Lower leg skin (tissue), 4 donors: ENCODE measurements at regions not wholly inside any gene's neighbourhood (a gene's known extent, or its start where the extent isn't known, plus 50 kb on each side); places are given as distances from the start of the nearest gene placed in this dataset.

Experiments
- DNase-seq, 2 donors: peaks; one replicate each; pipeline ENCODE4 v3.0.0-alpha.2; 2019; ENCODE audit warnings: low spot score in 2 of 2
- H3K4me3 ChIP-seq: fragments of 200-600 bp; sonication (generic); 2 replicates; pipeline ENCODE4 v1.5.1; 2017; ENCODE audit warnings: mild to moderate bottlenecking, low read depth; ENCODE audit not compliant: poor library complexity, severe bottlenecking
- POLR2A ChIP-seq, 2 donors: fragments of 450-650 bp; IDR thresholded peaks; one replicate each; pipeline ENCODE4 v1.6.1; 2016 to 2017; ENCODE audit warnings: antibody characterized with exemption in 2 of 2, mild to moderate bottlenecking in 1 of 2, moderate library complexity in 1 of 2
- WGBS, 2 donors: methylation state at CpG; one replicate each; pipeline ENCODE4 v1.1.5; 2018; 5-methylcytosine and 5-hydroxymethylcytosine counted together
- intact Hi-C: fragments of 100-400 bp; cut with DNase I; formaldehyde crosslinking; loops from one replicate; pipeline ENCODE4 v1.15.0; 2023; ENCODE audit warnings: low total_unique reads
- TF ChIP-seq, protein P1 (sequence below), 3 donors: fragments of 450-650 bp; IDR thresholded peaks; one replicate each; pipeline ENCODE4 v1.5.1; 2016; ENCODE audit warnings: antibody characterized with exemption in 3 of 3, mild to moderate bottlenecking in 3 of 3, moderate library complexity in 2 of 3

DNA sequence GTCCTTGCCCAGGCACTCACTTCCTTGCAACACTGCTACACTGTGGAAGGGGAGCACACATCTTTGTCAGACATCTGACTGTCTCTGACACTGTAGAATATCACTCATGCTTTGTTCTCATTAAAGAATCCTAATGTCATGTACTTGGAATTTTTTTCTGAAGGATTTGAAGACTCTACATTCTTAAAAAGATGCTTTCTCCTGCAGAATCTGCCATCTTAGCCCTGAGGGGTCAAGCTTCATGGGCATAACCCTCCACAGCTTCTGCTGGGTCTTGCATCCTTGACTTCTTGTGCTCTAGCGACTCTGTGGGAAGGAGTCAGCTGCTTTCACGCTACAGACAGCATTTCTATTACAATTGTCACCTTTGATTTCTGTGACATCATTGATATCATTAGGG, 417.2 kb downstream of the QKI start:
- intact Hi-C loops: no loop called here
- no peak for TF ChIP-seq POLR2A (IDR thresholded peaks at IDR 0.05)
- TF ChIP-seq, protein P1, sequence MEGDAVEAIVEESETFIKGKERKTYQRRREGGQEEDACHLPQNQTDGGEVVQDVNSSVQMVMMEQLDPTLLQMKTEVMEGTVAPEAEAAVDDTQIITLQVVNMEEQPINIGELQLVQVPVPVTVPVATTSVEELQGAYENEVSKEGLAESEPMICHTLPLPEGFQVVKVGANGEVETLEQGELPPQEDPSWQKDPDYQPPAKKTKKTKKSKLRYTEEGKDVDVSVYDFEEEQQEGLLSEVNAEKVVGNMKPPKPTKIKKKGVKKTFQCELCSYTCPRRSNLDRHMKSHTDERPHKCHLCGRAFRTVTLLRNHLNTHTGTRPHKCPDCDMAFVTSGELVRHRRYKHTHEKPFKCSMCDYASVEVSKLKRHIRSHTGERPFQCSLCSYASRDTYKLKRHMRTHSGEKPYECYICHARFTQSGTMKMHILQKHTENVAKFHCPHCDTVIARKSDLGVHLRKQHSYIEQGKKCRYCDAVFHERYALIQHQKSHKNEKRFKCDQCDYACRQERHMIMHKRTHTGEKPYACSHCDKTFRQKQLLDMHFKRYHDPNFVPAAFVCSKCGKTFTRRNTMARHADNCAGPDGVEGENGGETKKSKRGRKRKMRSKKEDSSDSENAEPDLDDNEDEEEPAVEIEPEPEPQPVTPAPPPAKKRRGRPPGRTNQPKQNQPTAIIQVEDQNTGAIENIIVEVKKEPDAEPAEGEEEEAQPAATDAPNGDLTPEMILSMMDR (IDR thresholded peaks at IDR 0.05): no peak
- 100% methylated on average over 2 of the region's 2 CpGs for WGBS, 2 donors
- peak in 1 of 2 donors; percentile 26 for DNase-seq
- no peak overlapping the region for H3K4me3 ChIP-seq

GRCh38 chr6:163830641-163831040, 416.1 kb downstream of the QKI start:
- 81 to 91% methylated on average over 4 of the region's 4 CpGs for WGBS, 2 donors
- no peak for DNase-seq
- no peak overlapping the region for H3K4me3 ChIP-seq
- TF ChIP-seq POLR2A (IDR thresholded peaks at IDR 0.05): no peak
- TF ChIP-seq, protein P1 (IDR thresholded peaks at IDR 0.05): no peak
- intact Hi-C loops: no loop called here

GRCh38 chr6:163828038-163828795, 413.7 kb downstream of the QKI start:
- WGBS, 2 donors: 69 to 70% methylated on average over 14 of the region's 14 CpGs
- TF ChIP-seq POLR2A (IDR thresholded peaks at IDR 0.05): no peak
- TF ChIP-seq, protein P1 (IDR thresholded peaks at IDR 0.05): no peak
- intact Hi-C loops: no loop called here
- DNase-seq: peak; percentile 25 to 85
- no peak overlapping the region for H3K4me3 ChIP-seq

GRCh38 chr6:163827143-163827542, 412.6 kb downstream of the QKI start:
- TF ChIP-seq, protein P1 (IDR thresholded peaks at IDR 0.05): no peak
- no peak for TF ChIP-seq POLR2A (IDR thresholded peaks at IDR 0.05)
- no peak overlapping the region for H3K4me3 ChIP-seq
- 69 to 86% methylated on average over 2 of the region's 2 CpGs for WGBS, 2 donors
- no peak for DNase-seq
- intact Hi-C loops: no loop called here

DNA sequence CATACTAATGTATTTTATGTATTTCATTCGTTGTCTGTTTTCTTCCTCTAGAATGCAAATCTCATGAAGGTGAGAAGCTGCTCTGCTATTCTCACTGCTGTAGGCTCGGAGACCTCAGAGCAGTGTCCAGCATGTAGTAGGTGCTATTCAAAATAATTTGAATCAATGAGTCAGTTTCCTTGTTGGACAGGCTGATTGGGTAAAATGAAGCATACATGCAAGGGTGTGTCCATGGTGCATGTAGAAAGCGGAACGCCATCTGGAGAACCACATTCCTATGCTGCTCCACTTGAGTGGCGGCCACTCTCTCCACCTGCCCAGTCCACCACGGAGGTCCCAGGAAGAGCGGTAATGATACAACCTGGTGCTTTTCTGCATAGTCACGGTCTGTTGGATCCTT, 412.1 kb downstream of the QKI start:
- no peak for TF ChIP-seq POLR2A (IDR thresholded peaks at IDR 0.05)
- TF ChIP-seq, protein P1 (IDR thresholded peaks at IDR 0.05): no peak
- DNase-seq: peak in 1 of 2 donors; percentile 23
- H3K4me3 ChIP-seq: no peak overlapping the region
- intact Hi-C loops: no loop called here
- WGBS, 2 donors: 87 to 91% methylated on average over 8 of the region's 8 CpGs

GRCh38 chr6:163825033-163825432, 410.5 kb downstream of the QKI start:
- WGBS, 2 donors: 84 to 85% methylated on average over 9 of the region's 9 CpGs
- peak in 1 of 2 donors; percentile 32 for DNase-seq
- no peak overlapping the region for H3K4me3 ChIP-seq
- TF ChIP-seq, protein P1 (IDR thresholded peaks at IDR 0.05): no peak
- no peak for TF ChIP-seq POLR2A (IDR thresholded peaks at IDR 0.05)
- intact Hi-C loops: no loop called here
